ENCODE measurements at regions not wholly inside any gene's neighbourhood (a gene's known extent, or its start where the extent isn't known, plus 50 kb on each side); places are given as distances from the start of the nearest gene placed in this dataset.

DNA sequence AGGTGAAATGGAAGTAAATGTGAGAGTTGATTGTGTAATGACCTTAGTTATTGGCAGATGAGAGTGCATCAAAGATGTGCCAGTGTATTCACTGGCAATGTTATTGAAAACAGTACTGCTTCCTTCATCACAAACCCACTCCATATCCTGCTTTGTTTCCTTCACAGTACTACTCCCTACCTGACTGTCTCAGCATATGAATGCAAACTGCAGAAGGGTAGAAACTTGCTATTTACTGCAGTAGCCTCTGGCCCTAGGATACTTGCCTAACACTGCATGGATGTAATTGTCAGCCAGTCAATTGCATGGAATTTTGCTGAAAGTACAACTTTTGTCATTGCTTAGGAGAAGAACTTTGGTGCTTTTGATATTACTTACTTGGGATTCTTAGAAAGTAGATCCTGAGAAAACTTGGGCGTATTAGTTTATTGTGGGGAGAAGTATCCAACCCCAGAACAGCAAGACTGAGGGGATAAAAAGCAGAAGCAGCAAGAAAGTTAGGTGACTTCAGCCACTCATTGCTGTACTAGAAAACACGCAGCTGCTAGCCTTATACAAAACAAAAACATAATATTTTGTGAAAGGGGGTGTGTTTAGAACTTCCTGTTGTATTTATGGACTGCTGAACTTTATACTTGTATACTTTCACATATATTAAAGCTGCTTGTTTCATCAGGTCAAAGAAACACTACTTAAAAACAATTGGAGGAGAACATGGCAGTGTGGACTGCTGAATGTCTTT lies 219.0 kb downstream of the CCNG2 start:
- H3K4me1 ChIP-seq (ENCODE audit: control insufficient read depth in 1 of 2, insufficient read depth in 2 of 2, low read depth in 1 of 2, low read length in 1 of 2), result no peaks in the 10 kb centered on the region
- H3K9me2 ChIP-seq, result no peaks in the 10 kb centered on the region
- no peaks in the 10 kb centered on the region for H4K20me1 ChIP-seq (ENCODE audit: insufficient read depth)
- H3K79me2 ChIP-seq (ENCODE audit: insufficient read depth), result no peaks in the 10 kb centered on the region
- H3K27ac ChIP-seq (ENCODE audit: low read depth in 2 of 2, low read length in 1 of 2), result no peak overlapping the region
- H3K9ac ChIP-seq, result no peak overlapping the region
- POLR2A ChIA-PET, result no interaction called here
- WGBS (ENCODE audit: low lambda C conversion rate), result 0% methylated on average over 2 of the region's 2 CpGs
- no peak for DNase-seq
- H3K9me3 ChIP-seq, result no peaks in the 10 kb centered on the region
- no peaks in the 10 kb centered on the region for H3F3A ChIP-seq (replicated peaks; ENCODE audit: insufficient read depth)
- CTCF ChIA-PET, result interaction anchor here (1.5 kb wide), 1 partner anchor 9 kb away, joined by 4 read pairs; no protein-coding TSS in a partner anchor
- H3K36me3 ChIP-seq (replicated peaks in 1 of 2; ENCODE audit: control insufficient read depth in 1 of 2, insufficient read depth in 2 of 2, low read length in 1 of 2), result no peaks in the 10 kb centered on the region
- no peak overlapping the region for H2AFZ ChIP-seq (ENCODE audit: low read depth)
- H3K4me3 ChIP-seq (ENCODE audit: low read depth in 2 of 2, low read length in 1 of 2), result no peak overlapping the region
- peaks cover 35% of the 10 kb centered on the region; the same call in 1 of the 2 replicates for H3K27me3 ChIP-seq (ENCODE audit: insufficient read depth)
- TF ChIP-seq CHD2 (IDR thresholded peaks at IDR 0.05; ENCODE audit: low read length, partially characterized antibody) (no peak), RFX5 (IDR thresholded peaks at IDR 0.05; ENCODE audit: low read length) (no peak), NFIC (IDR thresholded peaks at IDR 0.05; ENCODE audit: borderline replicate concordance) (no peak), TAF1 (IDR thresholded peaks at IDR 0.05; ENCODE audit: borderline replicate concordance, low read depth, low read length) (no peak), POLR2AphosphoS5 (IDR thresholded peaks at IDR 0.05; ENCODE audit: low read depth, low read length) (no peak), EZH2phosphoT487 (IDR thresholded peaks at IDR 0.05; ENCODE audit: borderline replicate concordance, low read depth) (no peak), GABPA (IDR thresholded peaks at IDR 0.05; ENCODE audit: low read depth) (no peak), FOSL2 (IDR thresholded peaks at IDR 0.05; ENCODE audit: borderline replicate concordance, low read depth) (no peak)
- TF ChIP-seq, protein P1, sequence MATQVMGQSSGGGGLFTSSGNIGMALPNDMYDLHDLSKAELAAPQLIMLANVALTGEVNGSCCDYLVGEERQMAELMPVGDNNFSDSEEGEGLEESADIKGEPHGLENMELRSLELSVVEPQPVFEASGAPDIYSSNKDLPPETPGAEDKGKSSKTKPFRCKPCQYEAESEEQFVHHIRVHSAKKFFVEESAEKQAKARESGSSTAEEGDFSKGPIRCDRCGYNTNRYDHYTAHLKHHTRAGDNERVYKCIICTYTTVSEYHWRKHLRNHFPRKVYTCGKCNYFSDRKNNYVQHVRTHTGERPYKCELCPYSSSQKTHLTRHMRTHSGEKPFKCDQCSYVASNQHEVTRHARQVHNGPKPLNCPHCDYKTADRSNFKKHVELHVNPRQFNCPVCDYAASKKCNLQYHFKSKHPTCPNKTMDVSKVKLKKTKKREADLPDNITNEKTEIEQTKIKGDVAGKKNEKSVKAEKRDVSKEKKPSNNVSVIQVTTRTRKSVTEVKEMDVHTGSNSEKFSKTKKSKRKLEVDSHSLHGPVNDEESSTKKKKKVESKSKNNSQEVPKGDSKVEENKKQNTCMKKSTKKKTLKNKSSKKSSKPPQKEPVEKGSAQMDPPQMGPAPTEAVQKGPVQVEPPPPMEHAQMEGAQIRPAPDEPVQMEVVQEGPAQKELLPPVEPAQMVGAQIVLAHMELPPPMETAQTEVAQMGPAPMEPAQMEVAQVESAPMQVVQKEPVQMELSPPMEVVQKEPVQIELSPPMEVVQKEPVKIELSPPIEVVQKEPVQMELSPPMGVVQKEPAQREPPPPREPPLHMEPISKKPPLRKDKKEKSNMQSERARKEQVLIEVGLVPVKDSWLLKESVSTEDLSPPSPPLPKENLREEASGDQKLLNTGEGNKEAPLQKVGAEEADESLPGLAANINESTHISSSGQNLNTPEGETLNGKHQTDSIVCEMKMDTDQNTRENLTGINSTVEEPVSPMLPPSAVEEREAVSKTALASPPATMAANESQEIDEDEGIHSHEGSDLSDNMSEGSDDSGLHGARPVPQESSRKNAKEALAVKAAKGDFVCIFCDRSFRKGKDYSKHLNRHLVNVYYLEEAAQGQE (IDR thresholded peaks at IDR 0.05; ENCODE audit: low read depth, low read length), result no peak
- TF ChIP-seq, protein P2, sequence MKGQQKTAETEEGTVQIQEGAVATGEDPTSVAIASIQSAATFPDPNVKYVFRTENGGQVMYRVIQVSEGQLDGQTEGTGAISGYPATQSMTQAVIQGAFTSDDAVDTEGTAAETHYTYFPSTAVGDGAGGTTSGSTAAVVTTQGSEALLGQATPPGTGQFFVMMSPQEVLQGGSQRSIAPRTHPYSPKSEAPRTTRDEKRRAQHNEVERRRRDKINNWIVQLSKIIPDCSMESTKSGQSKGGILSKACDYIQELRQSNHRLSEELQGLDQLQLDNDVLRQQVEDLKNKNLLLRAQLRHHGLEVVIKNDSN (IDR thresholded peaks at IDR 0.05; ENCODE audit: borderline replicate concordance, low read depth), result no peak
- H3K4me2 ChIP-seq, result no peak overlapping the region

DNA sequence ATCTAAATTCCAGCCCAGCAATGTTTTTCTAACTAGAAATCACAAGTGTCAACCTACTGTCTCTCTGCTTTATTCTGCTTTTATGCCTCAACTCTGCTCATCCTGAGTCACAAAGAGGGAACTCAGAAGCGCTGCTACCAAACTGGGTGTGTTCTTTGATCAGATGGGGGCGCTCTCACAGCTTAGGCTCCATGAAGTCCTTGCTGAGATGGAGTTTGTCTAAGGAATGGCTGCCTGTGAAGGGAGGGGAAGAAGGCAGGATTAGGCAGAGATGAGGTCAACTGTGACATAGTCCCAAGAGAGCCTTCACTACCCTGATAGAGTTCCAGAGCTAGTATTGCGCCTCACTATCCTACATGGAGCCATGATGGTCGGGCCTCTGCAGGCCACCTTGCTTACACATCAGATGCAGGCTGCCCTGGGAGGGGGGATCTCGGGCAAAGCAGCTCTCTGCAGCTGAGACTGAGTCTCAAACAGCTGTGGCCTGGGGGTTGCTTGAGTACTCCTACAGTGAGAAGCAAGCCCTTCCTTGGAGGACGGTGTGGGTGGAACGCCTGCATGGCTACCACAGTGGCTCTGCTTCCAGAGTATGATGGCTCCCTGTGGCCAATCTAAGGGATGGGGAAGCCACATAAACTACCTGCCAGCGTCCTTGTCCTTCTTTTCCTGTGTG lies 219.9 kb downstream of the CCNG2 start:
- H3K4me2 ChIP-seq, result no peak overlapping the region
- no peaks in the 10 kb centered on the region for H3K36me3 ChIP-seq (replicated peaks in 1 of 2; ENCODE audit: control insufficient read depth in 1 of 2, insufficient read depth in 2 of 2, low read length in 1 of 2)
- no peaks in the 10 kb centered on the region for H3K9me2 ChIP-seq
- TF ChIP-seq NRF1 (IDR thresholded peaks at IDR 0.05; ENCODE audit: low read depth, low read length), result no peak
- no peak overlapping the region for H3K4me3 ChIP-seq (ENCODE audit: low read depth in 2 of 2, low read length in 1 of 2)
- no peaks in the 10 kb centered on the region for H3K79me2 ChIP-seq (ENCODE audit: insufficient read depth)
- no peak overlapping the region for H2AFZ ChIP-seq (ENCODE audit: low read depth)
- no peaks in the 10 kb centered on the region for H3K4me1 ChIP-seq (ENCODE audit: control insufficient read depth in 1 of 2, insufficient read depth in 2 of 2, low read depth in 1 of 2, low read length in 1 of 2)
- no peak for DNase-seq
- peaks cover 26% of the 10 kb centered on the region; the same call in 1 of the 2 replicates for H3K27me3 ChIP-seq (ENCODE audit: insufficient read depth)
- no peaks in the 10 kb centered on the region for H4K20me1 ChIP-seq (ENCODE audit: insufficient read depth)
- ChIA-PET CTCF (interaction anchor here (0.9 to 1.5 kb wide), 2 partner anchors 10 to 58 kb away, joined by 3 to 4 read pairs; no protein-coding TSS in a partner anchor), POLR2A (no interaction called here)
- no peaks in the 10 kb centered on the region for H3F3A ChIP-seq (replicated peaks; ENCODE audit: insufficient read depth)
- WGBS (ENCODE audit: low lambda C conversion rate), result 3% methylated on average over 5 of the region's 8 CpGs
- H3K9ac ChIP-seq, result no peak overlapping the region
- H3K27ac ChIP-seq (ENCODE audit: low read depth in 2 of 2, low read length in 1 of 2), result no peak overlapping the region
- H3K9me3 ChIP-seq, result no peaks in the 10 kb centered on the region

All from SK-N-SH (cell line).